ENCODE measurements at regions not wholly inside any gene's neighbourhood (a gene's known extent, or its start where the extent isn't known, plus 50 kb on each side); places are given as distances from the start of the nearest gene placed in this dataset.
A peak's percentile ranks its signal among the peaks of the same experiment; 100 is the strongest.

- TF ChIP-seq CTCF (IDR thresholded peaks at IDR 0.05) (peak; percentile 97), ZFX (IDR thresholded peaks at IDR 0.05; ENCODE audit: borderline replicate concordance) (no peak)
These were observed 59.2 kb upstream of the FAM174B start for GRCh38 chr15:92714477-92715401.

Measured in 22Rv1 (cell line).